ENCODE measurements at regions not wholly inside any gene's neighbourhood (a gene's known extent, or its start where the extent isn't known, plus 50 kb on each side); places are given as distances from the start of the nearest gene placed in this dataset.
"Not testable (repeated sequence)": the region's sequence is repeated elsewhere in the genome, so short reads cannot be mapped to it uniquely, and the experiment has no call there.

- no peaks in the 10 kb centered on the region for H3K27me3 Mint-ChIP-seq
- POLR2A ChIA-PET, result no interaction called here
- no peak for DNase-seq
- H3K27ac Mint-ChIP-seq, result no peak overlapping the region
- H3K4me1 Mint-ChIP-seq, result no peaks in the 10 kb centered on the region
- H3K36me3 Mint-ChIP-seq (ENCODE audit: low read depth), result no peaks in the 10 kb centered on the region
- no peak overlapping the region for H3K4me3 Mint-ChIP-seq
- CTCF ChIA-PET, result no interaction called here
- no peaks in the 10 kb centered on the region for H3K9me3 Mint-ChIP-seq
These were observed 78.0 kb upstream of the LHFPL2 start for GRCh38 chr5:78726571-78726970.

- DNase-seq, result no peak
- Mint-ChIP-seq H3K36me3 (ENCODE audit: low read depth) (no peaks in the 10 kb centered on the region), H3K27me3 (no peaks in the 10 kb centered on the region), H3K4me1 (no peaks in the 10 kb centered on the region), H3K9me3 (no peaks in the 10 kb centered on the region), H3K4me3 (no peak overlapping the region), H3K27ac (no peak overlapping the region)
- ChIA-PET POLR2A (no interaction called here), CTCF (no interaction called here)
These were observed 77.4 kb upstream of the LHFPL2 start for GRCh38 chr5:78726003-78726402.

GRCh38 chr5:78724061-78724460 is 75.5 kb upstream of the LHFPL2 start:
- no peak for DNase-seq
- Mint-ChIP-seq H3K4me3 (no peak overlapping the region), H3K9me3 (no peaks in the 10 kb centered on the region), H3K27ac (no peak overlapping the region), H3K36me3 (ENCODE audit: low read depth) (no peaks in the 10 kb centered on the region), H3K4me1 (no peaks in the 10 kb centered on the region), H3K27me3 (no peaks in the 10 kb centered on the region)
- POLR2A ChIA-PET, result no interaction called here
- CTCF ChIA-PET, result no interaction called here

- CTCF ChIA-PET, result no interaction called here
- Mint-ChIP-seq H3K4me1 (no peaks in the 10 kb centered on the region), H3K36me3 (ENCODE audit: low read depth) (no peaks in the 10 kb centered on the region), H3K4me3 (no peak overlapping the region), H3K9me3 (no peaks in the 10 kb centered on the region), H3K27ac (no peak overlapping the region), H3K27me3 (peaks cover 3% of the 10 kb centered on the region)
- POLR2A ChIA-PET, result no interaction called here
- DNase-seq, result no peak
These were observed 72.4 kb upstream of the LHFPL2 start for GRCh38 chr5:78720997-78721396.

- ChIA-PET CTCF (no interaction called here), POLR2A (no interaction called here)
- Mint-ChIP-seq H3K27me3 (peaks cover 3% of the 10 kb centered on the region), H3K9me3 (no peaks in the 10 kb centered on the region), H3K4me1 (no peaks in the 10 kb centered on the region), H3K4me3 (no peak overlapping the region), H3K36me3 (ENCODE audit: low read depth) (no peaks in the 10 kb centered on the region), H3K27ac (no peak overlapping the region)
- no peak for DNase-seq
These were observed 71.8 kb upstream of the LHFPL2 start for GRCh38 chr5:78720227-78720985.

- no peak overlapping the region for H3K4me3 Mint-ChIP-seq
- H3K9me3 Mint-ChIP-seq, result no peaks in the 10 kb centered on the region
- POLR2A ChIA-PET, result no interaction called here
- DNase-seq, result no peak
- no peaks in the 10 kb centered on the region for H3K36me3 Mint-ChIP-seq (ENCODE audit: low read depth)
- CTCF ChIA-PET, result interaction anchor here (0.7 kb wide), 1 partner anchor 10 kb away, joined by 4 read pairs; no protein-coding TSS in a partner anchor
- H3K4me1 Mint-ChIP-seq, result no peaks in the 10 kb centered on the region
- H3K27me3 Mint-ChIP-seq, result peaks cover 3% of the 10 kb centered on the region
- H3K27ac Mint-ChIP-seq, result no peak overlapping the region
These were observed 71.1 kb upstream of the LHFPL2 start for GRCh38 chr5:78719504-78720219.

- Mint-ChIP-seq H3K27ac (no peak overlapping the region), H3K9me3 (no peaks in the 10 kb centered on the region), H3K4me3 (no peak overlapping the region), H3K36me3 (ENCODE audit: low read depth) (no peaks in the 10 kb centered on the region), H3K4me1 (no peaks in the 10 kb centered on the region), H3K27me3 (peaks cover 3% of the 10 kb centered on the region)
- no peak for DNase-seq
- CTCF ChIA-PET, result no interaction called here
- POLR2A ChIA-PET, result no interaction called here
These were observed 70.3 kb upstream of the LHFPL2 start for GRCh38 chr5:78718824-78719223.

- no peak for DNase-seq
- Mint-ChIP-seq H3K27ac (no peak overlapping the region), H3K9me3 (no peaks in the 10 kb centered on the region), H3K36me3 (ENCODE audit: low read depth) (no peaks in the 10 kb centered on the region), H3K27me3 (peaks cover 3% of the 10 kb centered on the region), H3K4me1 (no peaks in the 10 kb centered on the region), H3K4me3 (no peak overlapping the region)
- POLR2A ChIA-PET, result no interaction called here
- CTCF ChIA-PET, result no interaction called here
These were observed 69.4 kb upstream of the LHFPL2 start for GRCh38 chr5:78717674-78718584.

GRCh38 chr5:78716206-78716605 is 67.6 kb upstream of the LHFPL2 start:
- Mint-ChIP-seq H3K4me3 (no peak overlapping the region), H3K36me3 (ENCODE audit: low read depth) (no peaks in the 10 kb centered on the region), H3K4me1 (no peaks in the 10 kb centered on the region), H3K9me3 (no peaks in the 10 kb centered on the region), H3K27ac (no peak overlapping the region), H3K27me3 (peaks cover 6% of the 10 kb centered on the region)
- ChIA-PET CTCF (no interaction called here), POLR2A (no interaction called here)
- DNase-seq, result no peak

- CTCF ChIA-PET; H3K36me3 Mint-ChIP-seq (ENCODE audit: low read depth); H3K9me3 Mint-ChIP-seq; H3K27ac Mint-ChIP-seq; H3K4me3 Mint-ChIP-seq; H3K27me3 Mint-ChIP-seq; DNase-seq; H3K4me1 Mint-ChIP-seq; POLR2A ChIA-PET: not testable (repeated sequence)
These were observed 66.8 kb upstream of the LHFPL2 start for GRCh38 chr5:78715351-78715750.

- H3K36me3 Mint-ChIP-seq (ENCODE audit: low read depth); H3K9me3 Mint-ChIP-seq; H3K4me1 Mint-ChIP-seq; H3K27ac Mint-ChIP-seq; POLR2A ChIA-PET; CTCF ChIA-PET; H3K4me3 Mint-ChIP-seq; H3K27me3 Mint-ChIP-seq; DNase-seq: not testable (repeated sequence)
These were observed 63.1 kb upstream of the LHFPL2 start for GRCh38 chr5:78711670-78712069.

- H3K4me1 Mint-ChIP-seq; CTCF ChIA-PET; POLR2A ChIA-PET; H3K27ac Mint-ChIP-seq; H3K36me3 Mint-ChIP-seq (ENCODE audit: low read depth); DNase-seq; H3K4me3 Mint-ChIP-seq; H3K9me3 Mint-ChIP-seq: not testable (repeated sequence)
- peaks cover 13% of the 10 kb centered on the region for H3K27me3 Mint-ChIP-seq
These were observed 61.3 kb upstream of the LHFPL2 start for GRCh38 chr5:78709729-78710430.

- ChIA-PET POLR2A (no interaction called here), CTCF (no interaction called here)
- no peak for DNase-seq
- no peak overlapping the region for H3K27ac Mint-ChIP-seq
- H3K4me3 Mint-ChIP-seq, result no peak overlapping the region
- H3K9me3 Mint-ChIP-seq, result peaks cover 3% of the 10 kb centered on the region
- peaks cover 10% of the 10 kb centered on the region for H3K27me3 Mint-ChIP-seq
- no peaks in the 10 kb centered on the region for H3K36me3 Mint-ChIP-seq (ENCODE audit: low read depth)
- no peaks in the 10 kb centered on the region for H3K4me1 Mint-ChIP-seq
These were observed 58.3 kb upstream of the LHFPL2 start for GRCh38 chr5:78706825-78707224.
